Pancreas (tissue), 10 donors: ENCODE measurements at regions not wholly inside any gene's neighbourhood (a gene's known extent, or its start where the extent isn't known, plus 50 kb on each side); places are given as distances from the start of the nearest gene placed in this dataset.

Experiments
- ATAC-seq, 4 donors: fragments of 200-7000 bp; cut with Tn5 transposase; one replicate each; pipeline versions ENCODE4 v1.8.0 to v1.9.1; 2020; ENCODE audit warnings: mild to moderate bottlenecking in 4 of 4, moderate library complexity in 4 of 4
- DNase-seq, 6 donors: peaks; one replicate each; pipeline ENCODE4 v3.0.0-alpha.2; 2020
- FAIRE-seq: peaks from 2 replicates; lab custom pipeline; 2012; peaks lifted over from hg19 to GRCh38; lab: Jason Lieb, UNC
- H3K27ac ChIP-seq, 4 donors: fragments of 200-600 bp; sonication (generic); 1 replicate in 3 of 4; 2 replicates in 1 of 4; pipeline versions ENCODE4 v1.5.0 to v1.8.0; 2020
- H3K27me3 ChIP-seq, 4 donors: fragments of 200-600 bp; one replicate each; pipeline ENCODE4 v1.8.0; 2021
- H3K36me3 ChIP-seq, 3 donors: fragments of 200-600 bp; sonication (generic) in 1 of 3; one replicate each; pipeline versions ENCODE4 v1.5.0 to v1.8.0; 2020 to 2021
- H3K4me1 ChIP-seq, 3 donors: fragments of 200-600 bp; one replicate each; pipeline ENCODE4 v1.8.0; 2021
- H3K4me3 ChIP-seq, 4 donors: fragments of 200-600 bp; sonication (generic) in 2 of 4; one replicate each; pipeline versions ENCODE4 v1.5.0 to v1.8.0; 2020 to 2021
- H3K9me3 ChIP-seq, 4 donors: fragments of 200-600 bp; one replicate each; pipeline ENCODE4 v1.8.0; 2021
- WGBS, 2 donors: extraction: QIAGEN DNeasy Blood & Tissue Kit; methylation state at CpG; one replicate each; pipeline ENCODE4 v1.1.7; 2013; 5-methylcytosine and 5-hydroxymethylcytosine counted together
- intact Hi-C, 3 donors: fragments of 100-400 bp; cut with DNase I; formaldehyde crosslinking; loops; one replicate each; pipeline versions ENCODE4 v1.11.1 to v1.14.2; 2022
- TF ChIP-seq, protein P1 (sequence below), 4 donors: fragments of 200-600 bp; sonication (generic) in 3 of 4; IDR thresholded peaks; one replicate each; pipeline versions ENCODE4 v1.5.0 to v1.8.0; 2021; ENCODE audit warnings: antibody characterized with exemption in 4 of 4
- donor health status: healthy with polysubstance abuse.
- donor health status: DM: no; HTN: no; CAD: no; lungs with moderate emphysema.
- donor health status: DM: no; HTN: no; CAD: no.
- donor health status: control.
- donor health status: control.
- donor health status: Bipolar disorder and iron deficiency.
- donor health status: DM: yes; HTN: yes; CAD: no.
- donor health status: DM: no; HTN: no; CAD: no.
- donor health status: DM: no; HTN: no; CAD: no.
- donor health status: DM: yes; HTN: yes; CAD: no.

DNA sequence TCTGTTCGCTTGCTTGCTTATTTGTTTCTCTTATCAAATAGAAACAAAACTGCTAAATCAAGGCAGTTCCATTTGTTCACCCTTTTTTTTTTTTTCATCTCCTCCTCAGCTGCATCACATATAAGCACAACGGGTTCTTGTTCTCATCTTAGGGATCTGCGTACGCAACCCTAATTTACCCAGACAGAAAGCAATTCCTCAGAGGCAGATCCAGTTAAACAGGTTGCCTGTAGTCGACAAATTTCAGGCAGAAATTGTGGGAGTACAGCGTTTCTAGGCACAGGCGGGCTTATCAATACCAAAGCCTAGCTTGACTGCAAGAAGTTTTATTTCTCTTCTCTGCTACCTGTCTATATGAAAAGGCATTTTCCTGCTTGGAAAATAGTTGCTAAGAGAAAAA, 565.4 kb downstream of the NXPH1 start:
- Histone ChIP-seq H3K27me3 (peaks cover 0 to 6% (median 1%) of the 10 kb centered on the region in 4 donors), H3K9me3 (no peaks in the 10 kb centered on the region), H3K36me3 (no peaks in the 10 kb centered on the region), H3K4me3 (no peak overlapping the region), H3K27ac (no peak overlapping the region), H3K4me1 (no peaks in the 10 kb centered on the region)
- TF ChIP-seq, protein P1, sequence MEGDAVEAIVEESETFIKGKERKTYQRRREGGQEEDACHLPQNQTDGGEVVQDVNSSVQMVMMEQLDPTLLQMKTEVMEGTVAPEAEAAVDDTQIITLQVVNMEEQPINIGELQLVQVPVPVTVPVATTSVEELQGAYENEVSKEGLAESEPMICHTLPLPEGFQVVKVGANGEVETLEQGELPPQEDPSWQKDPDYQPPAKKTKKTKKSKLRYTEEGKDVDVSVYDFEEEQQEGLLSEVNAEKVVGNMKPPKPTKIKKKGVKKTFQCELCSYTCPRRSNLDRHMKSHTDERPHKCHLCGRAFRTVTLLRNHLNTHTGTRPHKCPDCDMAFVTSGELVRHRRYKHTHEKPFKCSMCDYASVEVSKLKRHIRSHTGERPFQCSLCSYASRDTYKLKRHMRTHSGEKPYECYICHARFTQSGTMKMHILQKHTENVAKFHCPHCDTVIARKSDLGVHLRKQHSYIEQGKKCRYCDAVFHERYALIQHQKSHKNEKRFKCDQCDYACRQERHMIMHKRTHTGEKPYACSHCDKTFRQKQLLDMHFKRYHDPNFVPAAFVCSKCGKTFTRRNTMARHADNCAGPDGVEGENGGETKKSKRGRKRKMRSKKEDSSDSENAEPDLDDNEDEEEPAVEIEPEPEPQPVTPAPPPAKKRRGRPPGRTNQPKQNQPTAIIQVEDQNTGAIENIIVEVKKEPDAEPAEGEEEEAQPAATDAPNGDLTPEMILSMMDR (IDR thresholded peaks at IDR 0.05): no peak
- ATAC-seq (no peak), FAIRE-seq (no peak), DNase-seq (no peak)
- 11 to 17% methylated on average over 7 of the region's 7 CpGs for WGBS, 2 donors
- intact Hi-C loops: no loop called here

DNA sequence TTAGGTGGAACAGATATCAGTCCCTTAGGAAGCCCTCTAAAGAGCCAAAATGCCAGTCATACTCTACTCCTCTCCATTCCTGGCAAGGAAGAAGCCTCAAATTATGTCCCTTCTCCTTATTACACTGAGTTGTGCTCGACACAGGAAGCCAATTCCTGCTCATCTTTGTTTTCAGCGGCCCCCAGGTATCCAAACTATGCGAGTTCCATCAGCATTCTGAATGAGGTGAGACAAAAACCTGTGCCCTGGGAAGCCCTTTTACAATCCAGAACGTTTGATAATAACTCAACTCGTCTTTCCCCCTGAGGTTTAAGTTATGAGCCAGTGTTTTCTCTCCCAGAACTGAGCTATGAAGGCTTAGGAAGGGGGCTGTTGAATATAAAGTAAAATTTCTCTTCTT, 580.5 kb downstream of the NXPH1 start:
- Histone ChIP-seq H3K4me3 (no peak overlapping the region), H3K36me3 (no peaks in the 10 kb centered on the region), H3K4me1 (no peaks in the 10 kb centered on the region), H3K9me3 (no peaks in the 10 kb centered on the region), H3K27me3 (no peaks in the 10 kb centered on the region), H3K27ac (no peak overlapping the region)
- DNase-seq: no peak
- intact Hi-C loops: no loop called here
- no peak for ATAC-seq
- FAIRE-seq: no peak
- WGBS, 2 donors: 16 to 18% methylated on average over 5 of the region's 5 CpGs
- TF ChIP-seq, protein P1 (IDR thresholded peaks at IDR 0.05): no peak

DNA sequence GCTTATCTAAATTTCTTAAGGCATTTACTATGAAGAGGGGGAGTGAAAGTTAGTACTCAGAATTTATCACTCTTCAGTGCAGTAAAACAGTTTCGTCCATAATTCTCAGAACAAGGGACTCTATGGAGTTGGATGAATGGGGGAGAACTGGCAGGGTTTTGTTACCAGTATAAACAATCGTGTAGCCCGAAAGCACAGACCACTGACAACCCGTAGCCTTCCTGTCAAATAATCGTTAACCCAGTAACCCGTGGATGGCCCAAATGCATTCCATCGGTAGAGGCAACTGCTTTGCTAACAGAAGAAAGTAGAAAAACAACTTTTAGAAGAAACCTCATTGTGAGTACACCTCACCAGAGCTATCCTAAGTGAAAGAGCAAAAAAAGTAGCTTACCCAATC, 583.9 kb downstream of the NXPH1 start:
- H3K36me3 ChIP-seq: no peaks in the 10 kb centered on the region
- WGBS, 2 donors: 58 to 72% methylated on average over 7 of the region's 7 CpGs
- no peak overlapping the region for H3K27ac ChIP-seq
- intact Hi-C loops: no loop called here
- TF ChIP-seq, protein P1 (IDR thresholded peaks at IDR 0.05): no peak
- no peaks in the 10 kb centered on the region for H3K4me1 ChIP-seq
- H3K27me3 ChIP-seq: no peaks in the 10 kb centered on the region
- DNase-seq: no peak
- no peaks in the 10 kb centered on the region for H3K9me3 ChIP-seq
- FAIRE-seq: no peak
- no peak overlapping the region for H3K4me3 ChIP-seq
- ATAC-seq: no peak

DNA sequence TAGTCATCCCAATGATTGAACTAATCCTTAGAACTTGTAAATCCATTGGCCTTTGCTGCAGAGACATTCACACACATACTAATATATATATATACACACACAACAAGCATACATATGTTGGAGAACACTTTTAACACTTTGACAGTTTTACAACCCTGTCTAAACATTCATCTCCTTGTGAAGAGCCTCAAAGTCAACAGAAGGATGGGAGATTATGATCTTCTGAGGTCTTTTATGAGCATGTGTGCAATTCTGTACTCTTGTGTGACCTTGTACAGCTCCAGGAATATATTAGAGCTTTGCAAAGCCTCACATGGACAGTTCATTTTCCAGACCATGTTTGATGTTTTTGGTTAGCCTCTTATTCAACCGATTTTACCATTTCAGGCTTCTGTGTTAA, 589.0 kb downstream of the NXPH1 start:
- ATAC-seq: no peak

DNA sequence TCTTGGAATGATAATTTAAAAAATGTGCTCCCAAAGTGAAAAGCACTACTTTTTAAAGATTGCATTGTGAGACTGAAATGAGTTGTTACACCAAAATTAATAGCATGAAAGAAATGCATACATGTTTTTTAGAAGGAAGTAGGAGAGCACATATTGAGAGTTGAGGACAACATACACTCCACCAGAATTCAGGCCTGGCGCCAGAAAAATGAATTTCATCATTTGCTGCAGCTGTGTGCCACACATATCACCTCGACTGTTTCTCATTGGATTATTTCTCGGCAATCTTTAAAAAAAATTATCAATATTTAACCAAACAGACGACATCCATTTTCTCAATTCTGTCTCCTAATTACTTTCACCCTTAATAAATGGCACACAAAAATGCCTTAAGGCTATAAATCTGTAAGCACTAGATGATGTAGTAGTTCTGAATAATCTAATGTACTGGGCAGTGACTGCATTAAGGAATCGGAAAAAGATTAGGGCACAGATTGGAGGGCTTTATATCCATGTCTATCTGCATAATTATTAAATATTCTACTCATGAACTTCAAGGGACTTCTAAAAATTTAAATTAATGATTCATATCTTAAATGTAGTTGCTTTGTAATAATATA, 590.4 kb downstream of the NXPH1 start:
- Histone ChIP-seq H3K27ac (no peak overlapping the region), H3K9me3 (no peaks in the 10 kb centered on the region), H3K27me3 (no peaks in the 10 kb centered on the region), H3K4me3 (no peak overlapping the region), H3K36me3 (no peaks in the 10 kb centered on the region), H3K4me1 (no peaks in the 10 kb centered on the region)
- TF ChIP-seq, protein P1 (IDR thresholded peaks at IDR 0.05): no peak
- 33 to 47% methylated on average over 5 of the region's 5 CpGs for WGBS, 2 donors
- DNase-seq (no peak), FAIRE-seq (no peak), ATAC-seq (no peak)
- intact Hi-C loops: no loop called here

More for the DNA sequence above, 589.0 kb downstream of the NXPH1 start:
- H3K4me3 ChIP-seq: no peak overlapping the region
- intact Hi-C loops: no loop called here
- H3K27ac ChIP-seq: no peak overlapping the region
- H3K4me1 ChIP-seq: no peaks in the 10 kb centered on the region
- no peaks in the 10 kb centered on the region for H3K36me3 ChIP-seq
- H3K27me3 ChIP-seq: no peaks in the 10 kb centered on the region
- WGBS, 2 donors: 53 to 74% methylated on average over 1 of the region's 1 CpG
- no peak for DNase-seq
- TF ChIP-seq, protein P1 (IDR thresholded peaks at IDR 0.05): no peak
- no peaks in the 10 kb centered on the region for H3K9me3 ChIP-seq
- no peak for FAIRE-seq
